ENCODE measurements at regions not wholly inside any gene's neighbourhood (a gene's known extent, or its start where the extent isn't known, plus 50 kb on each side); places are given as distances from the start of the nearest gene placed in this dataset.

DNA sequence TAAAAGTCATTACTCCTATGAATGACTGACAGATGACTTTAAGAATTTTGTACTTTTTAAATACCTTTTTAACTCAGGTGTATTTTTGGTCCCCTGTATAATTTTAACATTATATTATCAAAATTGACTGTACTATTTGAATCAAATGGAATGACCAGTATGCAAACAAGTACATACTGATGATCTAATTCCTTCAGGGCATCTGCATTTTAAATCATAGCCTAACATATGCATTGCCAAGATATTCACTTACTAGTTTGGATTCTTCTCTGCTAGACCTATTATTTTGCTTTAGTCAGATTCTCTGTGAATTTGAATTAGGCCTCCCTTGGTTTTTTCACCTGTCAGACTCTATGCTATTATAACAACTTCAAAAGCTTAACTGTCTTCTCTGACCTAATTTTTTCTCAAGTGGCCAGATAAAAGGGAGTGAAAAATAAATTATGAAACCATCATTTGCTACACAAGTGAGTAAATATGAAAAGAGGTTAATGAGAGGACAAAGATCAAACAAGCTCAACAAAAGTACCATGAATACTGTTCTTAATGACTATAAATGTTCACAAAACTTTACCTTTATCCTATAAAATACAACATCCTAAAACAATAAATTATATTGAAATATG, 1505.2 kb upstream of the CDH9 start:
- DNase-seq = no peak

DNA sequence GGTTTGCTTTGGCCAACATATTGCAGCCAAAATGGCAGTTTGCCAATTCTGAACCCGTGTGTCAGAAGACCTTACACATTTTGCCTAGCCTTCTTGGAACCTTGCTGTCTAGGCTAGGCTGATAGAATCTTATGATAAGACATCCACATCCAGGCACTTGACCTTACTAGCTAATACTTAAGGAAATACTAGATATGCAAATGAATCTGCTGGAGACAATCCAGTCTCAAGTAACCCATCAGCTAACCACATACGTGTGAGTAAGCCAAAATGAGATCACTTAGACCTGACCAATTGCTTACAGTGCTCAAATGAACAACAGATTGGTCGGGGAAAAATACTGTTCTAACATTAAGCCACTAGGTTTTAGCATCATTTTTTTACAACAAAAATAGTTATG, 1504.6 kb upstream of the CDH9 start:
- DNase-seq = no peak

DNA sequence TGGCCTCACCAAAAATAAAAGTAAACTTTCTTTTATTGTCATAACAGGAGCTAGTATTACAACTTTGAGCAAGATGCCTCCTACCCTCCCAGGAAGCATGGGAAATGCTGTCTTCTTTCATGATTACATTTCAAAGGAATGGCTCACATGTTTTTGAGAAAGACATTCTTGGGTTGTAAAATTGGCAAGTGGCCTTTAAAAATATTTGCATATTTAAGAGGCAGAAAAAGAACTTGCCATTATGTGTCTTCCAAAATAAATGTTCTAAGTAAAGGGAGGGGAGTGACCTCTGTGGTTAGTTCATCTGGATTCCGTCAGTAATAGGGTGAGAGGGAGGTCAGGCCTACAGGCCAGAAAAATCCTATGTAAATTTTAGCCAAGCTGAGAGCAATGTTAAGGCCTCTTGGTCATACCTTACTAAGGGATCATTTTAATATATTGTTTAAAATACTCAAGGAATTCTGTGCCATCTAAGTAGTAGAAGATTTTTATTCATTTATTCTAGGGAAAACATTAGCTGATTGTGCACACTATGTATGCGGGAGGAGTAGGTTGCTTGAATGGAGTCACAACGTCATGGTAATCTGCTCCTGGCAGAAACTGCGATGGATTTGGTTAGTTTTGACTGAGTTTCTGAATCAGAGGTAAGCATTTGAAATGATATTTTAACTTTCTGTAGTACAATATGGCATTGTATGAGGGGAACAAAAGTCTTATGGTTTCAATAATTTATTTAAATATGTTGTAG, 1485.7 kb upstream of the CDH9 start:
- DNase-seq = no peak

GRCh38 chr5:28523416-28523815, 1485.0 kb upstream of the CDH9 start:
- DNase-seq = no peak

DNA sequence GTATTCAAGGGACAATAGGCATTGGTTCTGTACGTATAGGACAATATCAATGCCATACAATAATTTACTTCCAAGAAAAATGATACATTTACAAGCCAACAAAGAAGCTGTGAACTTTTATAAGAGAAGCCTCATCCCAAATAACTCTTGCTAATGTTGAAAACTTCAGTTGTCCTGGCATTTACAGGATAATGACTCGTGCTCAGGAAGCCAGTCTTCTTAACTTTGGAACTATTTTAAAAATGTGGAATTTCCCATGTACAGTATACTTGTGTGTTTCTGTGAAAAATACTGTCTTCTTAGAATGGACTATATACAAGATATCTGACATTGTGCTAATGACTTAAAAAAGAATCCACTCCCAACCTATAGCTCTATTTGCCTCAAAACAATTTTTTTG, 1479.3 kb upstream of the CDH9 start:
- no peak for DNase-seq

GRCh38 chr5:28516722-28517121, 1478.3 kb upstream of the CDH9 start:
- DNase-seq = no peak

GRCh38 chr5:28512648-28513047, 1474.3 kb upstream of the CDH9 start:
- DNase-seq = no peak

DNA sequence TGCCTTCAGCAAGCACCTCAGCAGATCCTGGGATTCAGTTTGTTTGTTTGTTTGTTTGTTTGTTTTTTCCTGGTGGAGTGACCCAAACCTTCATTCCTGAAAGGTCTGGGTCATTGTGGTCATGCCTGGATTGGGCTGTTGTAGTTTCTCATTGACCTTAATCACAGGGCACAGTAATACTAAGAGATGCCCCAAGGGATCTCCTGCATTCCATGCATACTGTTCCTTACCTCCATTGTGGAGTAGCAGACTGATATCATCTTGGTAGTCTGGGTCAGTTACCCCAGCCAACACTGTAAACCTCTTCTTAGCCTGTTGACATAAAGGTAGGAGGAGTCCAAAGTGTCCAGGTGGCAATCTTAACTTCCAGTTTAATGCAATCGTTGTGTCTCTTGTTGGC, 1466.7 kb upstream of the CDH9 start:
- DNase-seq = no peak

- no peak for DNase-seq
Observed at GRCh38 chr5:28500511-28500910, 1462.1 kb upstream of the CDH9 start.

GRCh38 chr5:28499766-28500290, 1461.4 kb upstream of the CDH9 start:
- no peak for DNase-seq

DNA sequence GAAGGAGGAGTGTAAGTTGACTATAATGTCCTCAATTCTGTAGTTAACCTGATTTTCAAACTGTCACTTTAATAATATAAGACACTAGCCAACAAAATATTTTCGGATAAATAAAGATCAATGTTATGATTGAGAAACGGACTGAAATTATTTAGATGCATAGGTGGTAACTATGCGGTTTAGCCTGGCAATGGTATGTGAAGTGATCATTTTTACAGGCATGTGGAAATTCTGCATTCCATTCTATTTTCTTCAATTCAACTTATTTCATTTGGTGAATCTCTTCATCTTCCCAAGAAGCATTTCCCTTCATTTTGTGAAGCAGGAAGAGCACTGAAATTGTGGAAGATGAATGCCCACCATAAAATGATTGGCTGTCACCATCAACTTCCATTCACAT, 1457.5 kb upstream of the CDH9 start:
- DNase-seq = no peak

GRCh38 chr5:28493456-28493855, 1455.1 kb upstream of the CDH9 start:
- DNase-seq = no peak

- DNase-seq = no peak
Observed at GRCh38 chr5:28488752-28489151, 1450.4 kb upstream of the CDH9 start.

DNA sequence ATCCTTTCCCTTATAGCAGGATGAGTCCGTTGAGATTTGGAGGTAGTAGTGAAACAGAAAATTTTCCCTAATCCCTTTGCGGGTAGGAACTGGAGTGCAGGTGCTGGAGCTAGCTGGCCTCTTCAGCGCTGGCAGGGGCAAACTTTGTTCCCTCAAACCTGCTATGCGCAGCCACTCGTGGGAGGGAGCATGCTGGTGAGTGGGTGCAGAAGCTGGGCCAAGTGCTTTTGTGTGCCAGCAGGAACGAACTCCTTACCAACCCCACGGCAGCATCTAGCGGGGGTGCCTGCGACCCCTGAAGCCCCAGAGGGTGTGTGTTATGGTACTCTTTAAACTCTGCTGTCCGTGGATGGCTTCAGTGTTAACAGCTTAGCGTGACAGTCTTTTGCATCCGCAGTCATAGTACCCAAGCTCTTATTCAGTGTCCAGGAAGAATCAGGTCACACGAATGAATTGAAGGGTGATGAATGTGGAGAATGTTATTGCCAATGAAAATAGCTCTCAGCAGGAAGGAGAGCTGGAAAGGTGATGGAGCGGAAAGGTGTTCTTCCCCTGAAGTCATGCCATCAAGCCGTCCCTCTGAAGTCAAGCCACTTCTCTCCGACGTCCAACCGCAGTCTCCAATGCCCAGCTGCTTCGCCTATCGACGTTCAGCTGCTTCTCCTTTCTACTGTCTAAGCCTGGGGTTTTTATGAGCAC, 1445.1 kb upstream of the CDH9 start:
- no peak for DNase-seq

DNA sequence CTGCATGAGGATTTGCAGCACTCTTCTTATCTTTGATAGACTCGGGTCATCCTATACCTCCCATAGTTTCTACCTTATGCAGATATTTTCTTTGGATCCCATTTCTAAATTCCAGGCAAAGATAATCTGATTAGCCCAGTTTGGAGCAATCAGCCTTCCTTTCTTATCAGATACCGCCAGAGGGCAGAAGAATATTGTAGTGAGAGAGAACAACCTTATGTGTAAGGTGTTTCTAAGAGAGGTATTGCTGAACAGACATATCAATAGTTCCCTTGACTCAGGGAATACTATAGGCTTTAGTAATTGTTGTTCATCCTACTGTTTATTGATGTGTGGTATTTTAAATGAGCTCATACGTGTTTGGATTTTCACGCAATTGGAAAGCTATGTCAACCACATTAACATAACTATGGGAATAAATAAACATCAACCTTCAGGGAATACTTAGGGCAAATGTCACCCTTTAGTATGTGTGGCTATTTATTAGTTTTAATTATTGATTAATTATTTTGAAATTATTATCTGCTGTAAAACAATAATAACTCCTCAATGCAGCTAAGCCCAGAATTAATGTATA, 1435.2 kb upstream of the CDH9 start:
- no peak for DNase-seq

- no peak for DNase-seq
Observed at GRCh38 chr5:28468166-28468565, 1429.8 kb upstream of the CDH9 start.

DNA sequence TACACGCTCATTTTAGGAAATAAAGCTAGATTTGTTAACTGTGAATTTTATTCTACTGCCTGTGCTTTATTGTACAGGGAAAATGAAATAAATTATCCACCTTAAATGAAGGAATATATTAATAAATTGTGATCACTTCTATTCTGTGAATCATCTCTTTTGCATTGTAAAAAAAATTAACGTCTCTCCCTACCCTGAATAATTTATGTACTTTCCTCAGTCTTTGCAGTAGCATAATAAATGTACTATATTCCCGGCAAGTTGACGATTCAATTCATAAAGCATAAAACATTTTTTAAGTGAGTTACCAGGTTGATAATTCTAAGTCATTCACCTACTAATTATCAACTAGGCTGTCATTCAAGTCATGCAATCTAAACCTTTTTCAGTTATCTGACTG, 1425.3 kb upstream of the CDH9 start:
- DNase-seq = no peak

DNA sequence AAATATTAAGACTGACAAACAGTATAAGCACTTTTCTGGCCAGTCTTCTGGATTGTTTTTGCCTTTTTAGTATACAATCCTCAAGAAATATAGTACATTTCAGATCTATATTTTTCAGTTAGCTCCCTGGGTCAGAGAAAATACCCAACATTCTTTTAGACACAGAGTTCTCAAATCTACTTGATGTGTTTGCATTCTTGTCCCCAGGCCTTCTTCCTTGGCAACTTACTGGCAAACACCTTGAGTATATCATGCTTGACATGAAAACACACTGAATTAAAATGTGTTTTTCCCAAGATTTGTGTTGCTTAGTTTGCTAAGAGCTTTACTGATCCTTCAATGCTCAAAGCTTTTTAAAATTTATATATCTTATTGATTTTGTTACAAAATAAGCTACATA, 1413.1 kb upstream of the CDH9 start:
- no peak for DNase-seq

- DNase-seq = no peak
Observed at GRCh38 chr5:28450997-28451396, 1412.6 kb upstream of the CDH9 start.

GRCh38 chr5:28448791-28449190, 1410.4 kb upstream of the CDH9 start:
- no peak for DNase-seq

DNA sequence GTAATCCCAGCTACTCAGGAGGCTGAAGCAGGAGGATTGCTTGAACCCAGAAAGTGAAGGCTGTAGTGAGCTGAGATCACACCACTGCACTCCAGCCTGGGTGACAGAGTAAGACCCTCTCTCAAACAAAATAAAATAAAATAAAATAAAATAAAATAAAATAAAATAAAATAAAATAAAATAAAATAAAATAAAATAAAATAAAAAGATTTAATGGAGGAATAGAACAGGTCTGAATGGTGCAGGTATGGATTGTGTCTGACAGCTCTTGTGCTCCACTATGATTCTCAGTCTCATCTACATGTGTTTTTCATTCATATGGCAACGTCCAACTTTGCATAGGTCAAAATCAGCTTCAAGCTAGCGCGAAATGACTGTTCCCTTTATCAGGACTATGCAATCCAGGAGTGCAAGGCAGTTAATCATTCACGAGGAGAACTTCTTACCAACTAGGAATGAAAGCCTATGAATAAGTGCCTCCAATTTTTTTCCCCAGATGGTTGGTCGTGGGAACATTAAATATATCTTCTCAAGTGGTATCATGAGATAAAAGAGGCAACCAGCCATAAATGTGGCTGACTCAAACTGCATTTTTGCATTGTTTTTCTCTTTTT, 1392.3 kb upstream of the CDH9 start:
- no peak for DNase-seq

DNA sequence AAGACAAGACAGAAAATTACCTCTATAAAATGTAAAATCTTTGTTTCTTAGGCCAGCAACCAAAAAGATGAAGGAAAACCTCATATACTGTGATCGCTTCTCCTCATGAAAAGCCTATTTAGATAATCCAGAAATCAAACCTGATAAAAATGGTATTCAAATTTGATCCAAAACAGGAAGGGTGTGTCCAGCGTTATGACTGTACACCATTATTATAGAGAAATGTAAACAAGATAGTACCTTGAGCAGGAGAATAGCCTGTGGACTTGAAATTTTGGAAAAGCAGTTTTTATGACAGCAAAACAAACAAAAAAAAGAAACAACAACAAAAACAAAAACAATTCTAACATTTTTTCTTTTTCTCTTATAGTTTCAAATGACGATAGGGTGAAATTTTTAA, 1382.8 kb upstream of the CDH9 start:
- DNase-seq = no peak

- DNase-seq = no peak
Observed at GRCh38 chr5:28415791-28416443, 1377.5 kb upstream of the CDH9 start.

Measured in NCI-H2029 treated with DMSO at 0.1 percent for 48 hours (cell line).